ENCODE measurements at regions not wholly inside any gene's neighbourhood (a gene's known extent, or its start where the extent isn't known, plus 50 kb on each side); places are given as distances from the start of the nearest gene placed in this dataset.
"Not testable (repeated sequence)": the region's sequence is repeated elsewhere in the genome, so short reads cannot be mapped to it uniquely, and the experiment has no call there.

DNA sequence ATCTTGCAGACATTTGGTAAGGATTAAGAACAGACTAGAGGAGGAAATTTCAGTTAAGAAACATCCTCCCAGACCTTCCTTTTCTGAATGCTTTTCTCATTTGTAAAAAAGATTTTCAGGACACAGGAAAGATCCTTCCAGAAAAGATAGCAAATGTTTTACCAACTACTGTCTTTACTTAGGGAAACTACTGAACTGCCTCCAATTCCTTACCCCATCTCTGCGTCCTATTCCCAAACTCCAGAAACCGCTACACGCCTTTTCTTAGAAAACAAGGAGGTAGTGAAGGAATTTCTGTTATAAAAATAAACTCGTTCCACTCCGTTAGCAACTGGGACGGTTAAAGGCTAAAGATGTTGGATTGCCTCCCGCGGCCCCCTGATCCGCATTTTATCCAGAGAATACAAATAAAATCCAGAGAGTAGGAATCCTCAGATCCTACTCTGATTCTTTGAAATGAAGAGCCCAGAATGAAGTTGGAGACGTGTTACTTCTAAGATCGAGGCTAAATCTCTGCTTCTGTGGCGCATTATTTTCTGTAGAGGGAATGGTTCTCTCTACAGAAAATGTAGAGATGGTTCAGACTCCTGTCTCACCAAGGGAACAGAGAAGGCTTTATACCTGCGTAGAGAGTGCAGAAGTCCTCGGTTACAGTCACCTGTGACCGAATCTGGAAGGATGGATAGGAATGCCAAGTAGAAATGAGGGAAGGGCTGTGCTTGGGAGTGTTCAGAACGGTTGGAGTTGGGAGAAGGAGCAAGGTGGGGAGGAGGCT lies 133.0 kb downstream of the GPX5 start:
- no peak for DNase-seq (ENCODE audit: low spot score)

- DNase-seq (ENCODE audit: low spot score), result no peak
Measured at GRCh38 chr6:28659250-28659566, 133.5 kb downstream of the GPX5 start.

DNA sequence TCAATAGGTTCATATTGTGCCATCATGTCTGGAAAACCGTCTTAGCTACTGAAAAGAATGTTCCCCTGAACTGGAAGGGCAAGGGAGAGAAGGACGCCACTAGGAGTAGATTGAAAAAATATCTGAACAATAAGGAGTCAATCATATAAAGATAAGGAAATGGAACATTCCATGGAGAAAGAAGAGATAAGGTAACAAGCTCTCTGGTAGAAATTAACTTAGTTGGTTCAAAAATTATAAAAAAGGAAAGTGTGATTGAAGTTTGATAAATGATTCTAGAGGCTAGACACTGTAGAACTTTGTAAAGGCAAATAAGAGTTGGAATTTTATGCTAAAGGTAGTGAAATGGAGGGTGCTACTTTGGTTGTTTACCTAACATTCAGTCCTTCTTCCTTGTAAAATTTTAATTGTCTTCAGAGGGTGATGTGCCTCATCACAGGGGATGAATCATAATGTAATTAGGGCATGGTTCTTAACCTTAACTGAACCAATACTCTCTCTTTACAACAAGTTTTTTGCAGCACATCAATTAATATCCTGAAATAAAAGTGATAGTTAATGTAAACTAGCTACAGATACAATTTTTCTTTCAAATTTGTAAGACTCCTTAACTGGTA lies 135.5 kb downstream of the GPX5 start:
- DNase-seq (ENCODE audit: low spot score), result no peak

DNA sequence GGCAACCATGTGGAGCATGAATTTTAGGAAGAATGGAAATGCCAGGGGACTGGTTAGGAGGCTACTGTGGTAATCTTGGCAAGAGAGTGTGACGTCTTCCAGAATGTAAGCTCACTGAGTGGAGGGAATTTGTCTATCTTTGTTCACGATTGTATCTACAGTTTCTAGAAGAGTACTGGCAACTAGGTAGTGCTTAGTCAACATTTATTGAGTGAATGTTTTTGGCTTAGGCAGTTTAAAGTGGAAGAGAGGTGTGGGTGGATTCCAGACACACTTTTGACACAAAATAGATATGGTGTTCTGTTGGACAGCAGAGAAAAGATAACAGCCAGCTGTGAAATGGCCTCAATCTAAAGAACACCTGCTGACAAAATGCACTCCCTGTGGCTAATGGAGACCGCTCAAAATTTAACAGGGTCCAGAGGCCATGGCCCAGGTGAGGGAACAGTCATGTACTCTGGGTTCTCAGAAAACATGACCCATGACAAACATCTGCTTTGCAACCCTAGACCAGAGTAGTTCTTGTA lies 139.3 kb downstream of the GPX5 start:
- DNase-seq (ENCODE audit: low spot score), result no peak

- no peak for DNase-seq (ENCODE audit: low spot score)
Measured at GRCh38 chr6:28673417-28673786, 147.7 kb downstream of the GPX5 start.

GRCh38 chr6:28673787-28674671 lies 148.3 kb downstream of the GPX5 start:
- peak; percentile 70 for DNase-seq (ENCODE audit: low spot score)

DNA sequence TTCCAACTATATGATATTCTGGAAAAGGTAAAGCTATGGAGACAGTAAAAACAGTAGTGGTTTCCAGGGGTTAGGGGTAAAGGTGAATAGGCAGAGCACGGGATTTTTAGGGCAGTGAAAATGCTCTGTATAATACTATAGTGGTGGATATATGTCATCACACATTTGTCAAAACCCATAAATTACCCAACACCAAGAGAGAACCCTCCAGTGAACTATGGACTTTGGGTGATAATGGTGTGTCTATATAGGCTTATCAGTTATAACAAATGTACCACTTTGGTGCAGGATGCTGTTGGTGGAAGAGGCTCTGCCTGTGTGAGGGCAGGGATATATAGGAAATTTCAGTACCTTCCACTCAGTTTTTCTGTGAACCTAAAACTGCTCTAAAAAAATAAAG lies 149.9 kb downstream of the GPX5 start:
- DNase-seq (ENCODE audit: low spot score), result no peak

DNA sequence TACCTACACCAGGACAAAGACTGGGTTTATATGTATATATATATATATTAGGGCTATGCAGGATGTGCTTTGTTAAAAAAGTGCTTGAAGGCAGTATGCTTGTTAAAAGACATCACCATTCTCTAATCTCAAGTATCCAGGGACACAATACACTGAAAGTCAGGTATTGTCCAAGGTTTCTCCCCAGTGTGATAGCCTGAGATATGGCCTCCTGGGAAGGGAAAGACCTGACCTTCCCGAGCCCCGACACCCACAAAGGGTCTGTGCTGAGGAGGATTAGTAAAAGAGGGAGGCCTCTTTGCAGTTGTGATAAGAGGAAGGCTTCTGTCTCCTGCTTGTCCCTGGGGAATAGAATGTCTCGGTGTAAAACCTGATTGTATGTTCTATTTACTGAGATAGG lies 156.9 kb downstream of the GPX5 start:
- no peak for DNase-seq (ENCODE audit: low spot score)

DNA sequence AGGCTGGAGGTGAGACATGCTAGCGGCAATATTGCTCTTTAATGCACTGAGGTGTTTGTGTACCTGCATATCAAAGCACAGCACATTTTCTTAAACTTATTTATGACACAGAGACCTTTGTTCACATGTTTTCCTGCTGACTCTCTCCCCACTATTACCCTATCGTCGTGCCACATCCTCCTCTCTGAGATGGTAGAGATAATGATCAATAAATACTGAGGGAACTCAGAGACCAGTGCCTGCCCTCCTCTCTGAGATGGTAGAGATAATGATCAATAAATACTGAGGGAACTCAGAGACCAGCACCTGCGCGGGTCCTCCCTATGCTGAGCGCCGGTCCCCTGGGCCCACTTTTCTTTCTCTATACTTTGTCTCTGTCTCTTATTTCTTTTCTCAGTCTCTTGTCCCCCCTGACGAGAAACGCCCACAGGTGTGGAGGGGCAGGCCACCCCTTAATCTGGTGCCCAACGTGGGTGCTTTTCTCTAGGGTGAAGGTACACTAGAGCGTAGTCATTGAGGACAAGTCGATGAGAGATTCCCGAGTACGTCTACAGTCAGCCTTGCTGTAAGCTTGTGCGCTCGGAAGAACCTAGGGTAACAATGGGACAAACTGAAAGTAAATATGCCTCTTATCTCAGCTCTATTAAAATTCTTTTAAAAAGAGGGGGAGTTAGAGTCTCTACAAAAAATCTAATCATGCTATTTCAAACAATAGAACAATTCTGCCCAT lies 157.4 kb downstream of the GPX5 start:
- DNase-seq (ENCODE audit: low spot score), result not testable (repeated sequence)

GRCh38 chr6:28683945-28684538 lies 158.4 kb downstream of the GPX5 start:
- peak; percentile 59 for DNase-seq (ENCODE audit: low spot score)

GRCh38 chr6:28685960-28686359 lies 160.3 kb downstream of the GPX5 start:
- not testable (repeated sequence) for DNase-seq (ENCODE audit: low spot score)

- DNase-seq (ENCODE audit: low spot score), result peak; percentile 51
Measured at GRCh38 chr6:28686446-28687027, 160.9 kb downstream of the GPX5 start.

DNA sequence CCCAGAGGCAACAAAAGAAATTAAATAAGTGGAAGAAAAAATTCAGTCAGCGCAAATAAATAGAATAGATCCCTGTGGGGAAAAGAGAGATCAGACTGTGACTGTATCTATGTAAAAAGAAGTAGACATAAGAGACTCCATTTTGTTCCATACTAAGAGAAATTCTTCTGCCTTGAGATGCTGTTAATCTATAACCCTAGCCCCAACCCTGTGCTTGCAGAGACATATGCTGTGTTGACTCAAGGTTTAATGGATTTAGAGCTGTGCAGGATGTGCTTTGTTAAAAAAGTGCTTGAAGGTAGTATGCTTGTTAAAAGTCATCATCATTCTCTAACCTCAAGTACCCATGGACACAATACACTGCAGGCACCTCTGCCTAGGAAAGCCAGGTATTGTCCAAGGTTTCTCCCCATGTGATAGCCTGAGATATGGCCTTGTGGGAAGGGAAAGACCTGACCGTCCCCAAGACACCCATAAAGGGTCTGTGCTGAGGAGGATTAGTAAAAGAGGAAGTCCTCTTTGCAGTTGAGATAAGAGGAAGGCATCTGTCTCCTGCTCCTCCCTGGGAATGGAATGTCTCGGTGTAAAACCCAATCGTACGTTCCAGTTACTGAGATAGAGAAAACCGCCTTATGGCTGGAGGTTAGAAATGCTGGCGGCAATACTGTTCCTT lies 161.8 kb downstream of the GPX5 start:
- DNase-seq (ENCODE audit: low spot score), result not testable (repeated sequence)

DNA sequence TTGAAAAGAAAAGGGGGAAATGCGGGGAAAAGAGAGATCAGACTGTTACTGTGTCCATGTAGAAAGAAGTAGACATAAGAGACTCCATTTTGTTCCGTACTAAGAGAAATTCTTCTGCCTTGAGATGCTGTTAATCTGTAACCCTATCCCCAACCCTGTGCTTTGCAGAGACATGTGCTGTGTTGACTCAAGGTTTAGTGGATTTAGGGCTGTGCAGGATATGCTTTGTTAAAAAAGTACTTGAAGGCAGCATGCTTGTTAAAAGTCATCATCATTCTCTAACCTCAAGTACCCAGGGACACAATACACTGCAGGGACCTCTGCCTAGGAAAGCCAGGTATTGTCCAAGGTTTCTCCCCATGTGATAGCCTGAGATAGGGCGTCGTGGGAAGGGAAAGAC lies 166.3 kb downstream of the GPX5 start:
- DNase-seq (ENCODE audit: low spot score), result not testable (repeated sequence)

- no peak for DNase-seq (ENCODE audit: low spot score)
Measured at GRCh38 chr6:28693033-28693750, 167.5 kb downstream of the GPX5 start.

GRCh38 chr6:28693751-28694443 lies 168.2 kb downstream of the GPX5 start:
- DNase-seq (ENCODE audit: low spot score), result no peak

- no peak for DNase-seq (ENCODE audit: low spot score)
Measured at GRCh38 chr6:28695715-28696114, 170.0 kb downstream of the GPX5 start.

GRCh38 chr6:28696167-28696566 lies 170.5 kb downstream of the GPX5 start:
- DNase-seq (ENCODE audit: low spot score), result no peak

DNA sequence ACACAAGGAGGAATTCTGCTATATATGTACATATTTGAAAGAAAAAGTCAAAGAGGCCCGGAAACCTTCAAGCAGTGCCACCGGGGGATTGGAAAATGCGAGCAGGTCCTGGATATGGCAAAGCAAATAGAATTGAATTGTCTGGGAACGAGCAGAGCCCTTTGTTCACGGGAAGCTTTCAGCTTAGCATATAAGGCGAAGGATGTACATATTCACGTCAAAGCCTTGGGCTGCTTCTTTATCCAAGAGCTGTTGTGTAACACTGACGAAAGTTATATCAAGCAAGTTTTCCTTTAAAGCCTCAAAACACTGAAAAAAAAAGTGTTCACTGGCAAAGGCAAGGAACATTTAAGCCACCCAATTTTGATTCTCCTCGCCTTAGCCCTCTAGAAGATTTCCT lies 171.0 kb downstream of the GPX5 start:
- DNase-seq (ENCODE audit: low spot score), result no peak

All from D341Med (cell line).